CD4-positive, alpha-beta memory T cell (primary cell): ENCODE measurements at regions not wholly inside any gene's neighbourhood (a gene's known extent, or its start where the extent isn't known, plus 50 kb on each side); places are given as distances from the start of the nearest gene placed in this dataset.

ENCODE experiments used
- CTCF ChIA-PET: fragments of 350-600 bp; sonication (Branson Sonifier 250); formaldehyde crosslinking; loops from one replicate; lab custom pipeline; 2021; ENCODE audit warnings: inconsistent platforms; ENCODE audit not compliant: partially characterized antibody; lab: Charles Lee
- POLR2A ChIA-PET: fragments of 350-600 bp; sonication (Branson Sonifier 250); formaldehyde crosslinking; loops from one replicate; lab custom pipeline; 2021; ENCODE audit not compliant: partially characterized antibody; lab: Charles Lee
- DNase-seq, 5 donors: peaks; one replicate each; pipeline versions ENCODE4 v3.0.0 to v3.0.0-alpha.2; 2020 to 2022; ENCODE audit warnings: mixed read lengths in 1 of 5
- H3K27ac ChIP-seq: one replicate; pipeline ENCODE4 v1.7.0; 2013; ENCODE audit warnings: low read depth, low read length
- H3K27me3 ChIP-seq: 2 replicates; pipeline ENCODE4 v1.7.0; 2013; ENCODE audit warnings: mild to moderate bottlenecking, low read length, moderate library complexity; ENCODE audit not compliant: insufficient read depth
- H3K36me3 ChIP-seq: 2 replicates; pipeline ENCODE4 v1.7.0; 2013; ENCODE audit warnings: mild to moderate bottlenecking, low read length, moderate library complexity; ENCODE audit not compliant: insufficient read depth
- H3K4me1 ChIP-seq: 2 replicates; pipeline ENCODE4 v1.7.0; 2013; ENCODE audit warnings: mild to moderate bottlenecking, low read length, moderate library complexity; ENCODE audit not compliant: insufficient read depth
- H3K4me3 ChIP-seq, 2 donors: one replicate each; pipeline ENCODE4 v1.7.0; 2013; ENCODE audit warnings: low read length in 2 of 2, mild to moderate bottlenecking in 1 of 2
- H3K9me3 ChIP-seq, 2 donors: one replicate each; pipeline ENCODE4 v1.7.0; 2013; ENCODE audit warnings: low read length in 2 of 2, control low read depth in 1 of 2; ENCODE audit not compliant: control insufficient read depth in 1 of 2
- H3K27ac Mint-ChIP-seq, 7 donors: one replicate each; pipeline ENCODE4 v1.8.0; 2020 to 2021; ENCODE audit warnings: mixed read lengths in 7 of 7, mild to moderate bottlenecking in 6 of 7, inconsistent platforms in 3 of 7, moderate library complexity in 3 of 7
- H3K27me3 Mint-ChIP-seq, 2 donors: one replicate each; pipeline ENCODE4 v1.8.0; 2020 to 2021; ENCODE audit warnings: mixed read lengths in 2 of 2
- H3K36me3 Mint-ChIP-seq, 2 donors: one replicate each; pipeline ENCODE4 v1.8.0; 2020 to 2021; ENCODE audit warnings: mixed read lengths in 2 of 2, inconsistent platforms in 1 of 2, mild to moderate bottlenecking in 1 of 2
- H3K4me1 Mint-ChIP-seq, 4 donors: one replicate each; pipeline ENCODE4 v1.8.0; 2020 to 2021; ENCODE audit warnings: mixed read lengths in 4 of 4, mild to moderate bottlenecking in 1 of 4
- H3K4me3 Mint-ChIP-seq, 8 donors: one replicate each; pipeline ENCODE4 v1.8.0; 2020 to 2021; ENCODE audit warnings: mixed read lengths in 8 of 8, mild to moderate bottlenecking in 7 of 8, moderate library complexity in 6 of 8, inconsistent platforms in 3 of 8
- H3K9me3 Mint-ChIP-seq, 8 donors: one replicate each; pipeline ENCODE4 v1.8.0; 2020 to 2021; ENCODE audit warnings: mixed read lengths in 8 of 8, mild to moderate bottlenecking in 5 of 8, inconsistent platforms in 3 of 8, moderate library complexity in 1 of 8
- intact Hi-C: fragments of 100-400 bp; cut with micrococcal nuclease; formaldehyde crosslinking; loops from one replicate; pipeline ENCODE4 v1.15.1; 2023

- H3K4me1 Mint-ChIP-seq: no peaks in the 10 kb centered on the region
- no peak overlapping the region for H3K27ac ChIP-seq
- no peaks in the 10 kb centered on the region for H3K9me3 ChIP-seq
- H3K4me3 Mint-ChIP-seq: no peak overlapping the region
- intact Hi-C loops: no loop called here
- peaks cover 0 to 4% (median 0%) of the 10 kb centered on the region in 8 donors for H3K9me3 Mint-ChIP-seq
- peaks cover 0 to 3% of the 10 kb centered on the region in 2 donors for H3K27me3 Mint-ChIP-seq
- no peaks in the 10 kb centered on the region for H3K36me3 Mint-ChIP-seq
- no peaks in the 10 kb centered on the region for H3K27me3 ChIP-seq
- no peak for DNase-seq
- no peak overlapping the region for H3K4me3 ChIP-seq
- no peaks in the 10 kb centered on the region for H3K36me3 ChIP-seq
- no peaks in the 10 kb centered on the region for H3K4me1 ChIP-seq
- CTCF ChIA-PET: no interaction called here
- POLR2A ChIA-PET: no interaction called here
- H3K27ac Mint-ChIP-seq: no peak overlapping the region
Observed at GRCh38 chr2:67502346-67503065, 105.4 kb downstream of the ETAA1 start.

- no peak overlapping the region for H3K4me3 ChIP-seq
- Mint-ChIP-seq H3K27ac (no peak overlapping the region), H3K36me3 (no peaks in the 10 kb centered on the region), H3K9me3 (peaks cover 0 to 4% (median 0%) of the 10 kb centered on the region in 8 donors), H3K27me3 (peaks cover 0 to 2% of the 10 kb centered on the region in 2 donors), H3K4me3 (no peak overlapping the region), H3K4me1 (no peaks in the 10 kb centered on the region)
- no peaks in the 10 kb centered on the region for H3K36me3 ChIP-seq
- no peak for DNase-seq
- POLR2A ChIA-PET: no interaction called here
- no peaks in the 10 kb centered on the region for H3K9me3 ChIP-seq
- H3K27ac ChIP-seq: no peak overlapping the region
- intact Hi-C loops: no loop called here
- no peaks in the 10 kb centered on the region for H3K4me1 ChIP-seq
- no peaks in the 10 kb centered on the region for H3K27me3 ChIP-seq
- CTCF ChIA-PET: no interaction called here
Observed at GRCh38 chr2:67503066-67503795, 106.1 kb downstream of the ETAA1 start.

- intact Hi-C loops: no loop called here
- Histone ChIP-seq H3K27ac (no peak overlapping the region), H3K9me3 (no peaks in the 10 kb centered on the region), H3K4me1 (no peaks in the 10 kb centered on the region), H3K4me3 (no peak overlapping the region), H3K27me3 (no peaks in the 10 kb centered on the region), H3K36me3 (no peaks in the 10 kb centered on the region)
- ChIA-PET POLR2A (no interaction called here), CTCF (no interaction called here)
- H3K4me1 Mint-ChIP-seq: no peaks in the 10 kb centered on the region
- no peak overlapping the region for H3K27ac Mint-ChIP-seq
- H3K36me3 Mint-ChIP-seq: no peaks in the 10 kb centered on the region
- peaks cover 0 to 3% (median 0%) of the 10 kb centered on the region in 8 donors for H3K9me3 Mint-ChIP-seq
- DNase-seq: no peak
- no peak overlapping the region for H3K4me3 Mint-ChIP-seq
- H3K27me3 Mint-ChIP-seq: peaks cover 0 to 1% of the 10 kb centered on the region in 2 donors
Observed at GRCh38 chr2:67510745-67511144, 113.6 kb downstream of the ETAA1 start.

DNA sequence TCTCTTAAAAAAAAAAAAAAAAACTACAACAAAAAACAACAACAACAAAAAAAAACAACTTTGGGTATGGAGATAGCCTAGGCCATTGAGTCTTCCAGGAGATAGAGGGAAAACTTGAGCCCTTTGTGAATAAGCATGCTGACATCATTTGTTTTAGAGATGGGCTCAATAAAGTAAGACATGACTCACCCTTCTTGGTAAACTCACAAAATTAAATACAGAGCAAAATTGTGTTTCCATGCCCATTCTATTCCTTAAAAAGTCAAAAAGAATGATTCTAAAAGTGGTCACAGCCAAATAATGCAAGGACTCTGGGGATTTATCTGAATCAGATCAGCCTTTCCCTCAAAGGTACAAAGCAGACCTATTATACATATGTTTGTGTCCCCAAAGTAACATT lies 117.4 kb downstream of the ETAA1 start:
- Mint-ChIP-seq H3K27ac (no peak overlapping the region), H3K36me3 (no peaks in the 10 kb centered on the region), H3K4me3 (no peak overlapping the region), H3K9me3 (peaks cover 0 to 3% (median 0%) of the 10 kb centered on the region in 8 donors), H3K4me1 (no peaks in the 10 kb centered on the region), H3K27me3 (no peaks in the 10 kb centered on the region)
- Histone ChIP-seq H3K4me3 (no peak overlapping the region), H3K36me3 (no peaks in the 10 kb centered on the region), H3K27me3 (no peaks in the 10 kb centered on the region), H3K27ac (no peak overlapping the region), H3K4me1 (no peaks in the 10 kb centered on the region), H3K9me3 (no peaks in the 10 kb centered on the region)
- ChIA-PET CTCF (no interaction called here), POLR2A (no interaction called here)
- DNase-seq: no peak
- intact Hi-C loops: no loop called here

- Histone ChIP-seq H3K9me3 (no peaks in the 10 kb centered on the region), H3K27ac (no peak overlapping the region), H3K4me1 (no peaks in the 10 kb centered on the region), H3K27me3 (no peaks in the 10 kb centered on the region), H3K4me3 (no peak overlapping the region), H3K36me3 (no peaks in the 10 kb centered on the region)
- ChIA-PET CTCF (interaction anchor here (1.3 kb wide), 1 partner anchor 17 kb away, joined by 3 read pairs; no protein-coding TSS in a partner anchor), POLR2A (no interaction called here)
- Mint-ChIP-seq H3K36me3 (no peaks in the 10 kb centered on the region), H3K27me3 (no peaks in the 10 kb centered on the region), H3K4me3 (no peak overlapping the region), H3K4me1 (no peaks in the 10 kb centered on the region), H3K9me3 (peaks cover 0 to 3% (median 0%) of the 10 kb centered on the region in 8 donors), H3K27ac (no peak overlapping the region)
- intact Hi-C loops: no loop called here
- DNase-seq: no peak
Observed at GRCh38 chr2:67515056-67515455, 117.9 kb downstream of the ETAA1 start.

DNA sequence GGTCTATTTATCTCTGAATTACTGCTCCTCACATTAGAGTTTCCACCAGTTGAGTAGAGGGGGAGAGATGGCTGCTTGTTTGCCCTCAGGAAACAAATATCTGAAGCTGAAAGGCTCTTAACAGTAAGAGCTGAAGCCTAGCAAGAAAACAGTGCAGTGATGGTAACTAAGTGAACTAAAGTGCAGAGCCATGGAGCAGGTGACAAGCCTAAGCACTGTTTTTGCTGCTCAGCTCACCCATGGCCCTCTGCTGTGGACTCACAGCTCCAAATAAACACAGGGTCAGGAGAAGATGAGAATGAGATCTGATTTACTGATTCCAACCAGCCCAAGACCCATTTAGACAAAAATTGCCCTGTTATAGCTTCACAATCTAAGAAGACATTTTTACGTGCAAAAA lies 118.4 kb downstream of the ETAA1 start:
- Mint-ChIP-seq H3K36me3 (no peaks in the 10 kb centered on the region), H3K27ac (no peak overlapping the region), H3K4me3 (no peak overlapping the region), H3K27me3 (no peaks in the 10 kb centered on the region), H3K4me1 (no peaks in the 10 kb centered on the region), H3K9me3 (peaks cover 0 to 3% (median 0%) of the 10 kb centered on the region in 8 donors)
- CTCF ChIA-PET: interaction anchor here (1.3 kb wide), 1 partner anchor 17 kb away, joined by 3 read pairs; no protein-coding TSS in a partner anchor
- no peak for DNase-seq
- Histone ChIP-seq H3K4me3 (no peak overlapping the region), H3K27me3 (no peaks in the 10 kb centered on the region), H3K36me3 (no peaks in the 10 kb centered on the region), H3K27ac (no peak overlapping the region), H3K4me1 (no peaks in the 10 kb centered on the region), H3K9me3 (no peaks in the 10 kb centered on the region)
- intact Hi-C loops: no loop called here
- POLR2A ChIA-PET: no interaction called here

- Histone ChIP-seq H3K4me3 (no peak overlapping the region), H3K4me1 (no peaks in the 10 kb centered on the region), H3K27ac (no peak overlapping the region), H3K27me3 (no peaks in the 10 kb centered on the region), H3K9me3 (no peaks in the 10 kb centered on the region), H3K36me3 (no peaks in the 10 kb centered on the region)
- no peaks in the 10 kb centered on the region for H3K4me1 Mint-ChIP-seq
- no peak for DNase-seq
- H3K27me3 Mint-ChIP-seq: no peaks in the 10 kb centered on the region
- intact Hi-C loops: no loop called here
- ChIA-PET POLR2A (no interaction called here), CTCF (interaction anchor here (1.3 kb wide), 1 partner anchor 18 kb away, joined by 3 read pairs; no protein-coding TSS in a partner anchor)
- H3K27ac Mint-ChIP-seq: no peak overlapping the region
- no peak overlapping the region for H3K4me3 Mint-ChIP-seq
- H3K36me3 Mint-ChIP-seq: no peaks in the 10 kb centered on the region
- H3K9me3 Mint-ChIP-seq: peaks cover 0 to 5% (median 0%) of the 10 kb centered on the region in 8 donors
Observed at GRCh38 chr2:67516362-67516761, 119.2 kb downstream of the ETAA1 start.
